Parathyroid adenoma (tissue), 2 donors: ENCODE measurements at regions not wholly inside any gene's neighbourhood (a gene's known extent, or its start where the extent isn't known, plus 50 kb on each side); places are given as distances from the start of the nearest gene placed in this dataset.

Source experiments
- H2AFZ ChIP-seq: fragments of 300-600 bp; sonication (generic); one replicate; pipeline ENCODE4 v1.7.0; 2017; ENCODE audit warnings: antibody characterized with exemption, mild to moderate bottlenecking
- H3K27ac ChIP-seq: fragments of 300-600 bp; sonication (generic); one replicate; pipeline ENCODE4 v1.7.0; 2017
- H3K27me3 ChIP-seq: fragments of 300-600 bp; sonication (generic); one replicate; pipeline ENCODE4 v1.7.0; 2017; ENCODE audit warnings: low read length; ENCODE audit not compliant: control insufficient read depth, insufficient read depth
- H3K36me3 ChIP-seq: fragments of 300-600 bp; sonication (generic); one replicate; pipeline ENCODE4 v1.7.0; 2017; ENCODE audit warnings: low read length; ENCODE audit not compliant: control insufficient read depth, insufficient read depth
- H3K4me1 ChIP-seq: fragments of 300-600 bp; sonication (generic); one replicate; pipeline ENCODE4 v1.7.0; 2017; ENCODE audit warnings: control low read depth
- H3K4me2 ChIP-seq: fragments of 300-600 bp; sonication (generic); one replicate; pipeline ENCODE4 v1.7.0; 2017; ENCODE audit warnings: low read length
- H3K4me3 ChIP-seq: fragments of 300-600 bp; sonication (generic); one replicate; pipeline ENCODE4 v1.7.0; 2017; ENCODE audit warnings: low read depth, low read length
- H3K79me2 ChIP-seq: fragments of 300-600 bp; sonication (generic); one replicate; pipeline ENCODE4 v1.7.0; 2017; ENCODE audit warnings: control low read depth
- H3K9ac ChIP-seq: fragments of 300-600 bp; sonication (generic); one replicate; pipeline ENCODE4 v1.7.0; 2017; ENCODE audit warnings: mild to moderate bottlenecking
- H3K9me3 ChIP-seq: fragments of 300-600 bp; sonication (generic); one replicate; pipeline ENCODE4 v1.7.0; 2017; ENCODE audit warnings: low read length; ENCODE audit not compliant: control insufficient read depth
- CTCF ChIP-seq: fragments of 300-600 bp; sonication (generic); IDR thresholded peaks from one replicate; pipeline ENCODE4 v1.7.0; 2017; ENCODE audit warnings: antibody characterized with exemption, mild to moderate bottlenecking
- donor health status: primary hyperparathyroidism.

GRCh38 chr20:4584510-4584909 lies 101.7 kb upstream of the PRNP start:
- no peaks in the 10 kb centered on the region for H3K4me1 ChIP-seq
- no peaks in the 10 kb centered on the region for H3K36me3 ChIP-seq
- no peaks in the 10 kb centered on the region for H3K9me3 ChIP-seq
- H3K27me3 ChIP-seq: no peaks in the 10 kb centered on the region
- H3K9ac ChIP-seq: no peak overlapping the region
- H3K79me2 ChIP-seq: no peaks in the 10 kb centered on the region
- no peak for TF ChIP-seq CTCF
- no peak overlapping the region for H3K4me3 ChIP-seq
- no peak overlapping the region for H3K4me2 ChIP-seq
- H3K27ac ChIP-seq: no peak overlapping the region
- H2AFZ ChIP-seq: no peak overlapping the region

- Histone ChIP-seq H3K9me3 (no peaks in the 10 kb centered on the region), H3K27me3 (no peaks in the 10 kb centered on the region), H3K79me2 (no peaks in the 10 kb centered on the region), H3K36me3 (no peaks in the 10 kb centered on the region), H3K27ac (no peak overlapping the region), H3K9ac (no peak overlapping the region), H3K4me3 (no peak overlapping the region), H3K4me2 (no peak overlapping the region), H2AFZ (no peak overlapping the region), H3K4me1 (no peaks in the 10 kb centered on the region)
- no peak for TF ChIP-seq CTCF
Measured at GRCh38 chr20:4581838-4582237, 104.4 kb upstream of the PRNP start.

GRCh38 chr20:4578375-4578774 lies 107.9 kb upstream of the PRNP start:
- Histone ChIP-seq H3K4me1 (no peaks in the 10 kb centered on the region), H3K9ac (no peak overlapping the region), H3K9me3 (no peaks in the 10 kb centered on the region), H3K4me2 (no peak overlapping the region), H3K79me2 (no peaks in the 10 kb centered on the region), H3K4me3 (no peak overlapping the region), H2AFZ (no peak overlapping the region), H3K36me3 (no peaks in the 10 kb centered on the region), H3K27me3 (no peaks in the 10 kb centered on the region), H3K27ac (no peak overlapping the region)
- no peak for TF ChIP-seq CTCF

GRCh38 chr20:4574356-4574690 lies 111.9 kb upstream of the PRNP start:
- no peak overlapping the region for H2AFZ ChIP-seq
- no peak overlapping the region for H3K27ac ChIP-seq

More at GRCh38 chr20:4574356-4574690, 111.9 kb upstream of the PRNP start:
- H3K9ac ChIP-seq: no peak overlapping the region
- H3K79me2 ChIP-seq: no peaks in the 10 kb centered on the region
- H3K4me3 ChIP-seq: no peak overlapping the region
- no peak overlapping the region for H3K4me2 ChIP-seq
- no peaks in the 10 kb centered on the region for H3K9me3 ChIP-seq
- H3K36me3 ChIP-seq: no peaks in the 10 kb centered on the region
- H3K4me1 ChIP-seq: no peaks in the 10 kb centered on the region
- no peak for TF ChIP-seq CTCF
- H3K27me3 ChIP-seq: no peaks in the 10 kb centered on the region
